IMR-90 (cell line): ENCODE measurements at regions not wholly inside any gene's neighbourhood (a gene's known extent, or its start where the extent isn't known, plus 50 kb on each side); places are given as distances from the start of the nearest gene placed in this dataset.
A peak's percentile ranks its signal among the peaks of the same experiment; 100 is the strongest.

ENCODE experiments used
- ATAC-seq: fragments of 200-7000 bp; cut with Tn5 transposase; 2 replicates; pipeline ENCODE4 v1.9.1; 2020; ENCODE audit warnings: low read depth, mild to moderate bottlenecking, moderate library complexity
- BruUV-seq: library from RNA; stranded (reverse); fragments of 400-500 nt; replicated peaks from 2 replicates; lab custom pipeline; 2021; lab: Mats Ljungman, UMichigan
- CTCF ChIA-PET: fragments of 300-600 bp; formaldehyde crosslinking; extraction: SDS; loops from one replicate; lab custom pipeline; 2021; ENCODE audit warnings: antibody characterized with exemption; lab: Yijun Ruan, JAX
- POLR2A ChIA-PET: fragments of 300-600 bp; sonication (Branson Sonifier 250); formaldehyde crosslinking; loops from one replicate; lab custom pipeline; 2022; ENCODE audit warnings: antibody characterized with exemption; ENCODE audit not compliant: unreplicated experiment; lab: Charles Lee
- DNase-seq: peaks from one replicate; pipeline ENCODE4 v3.0.0; 2013
- H2AFZ ChIP-seq: replicated peaks from 2 replicates; pipeline ENCODE3; 2013; ENCODE audit warnings: low read length, mild to moderate bottlenecking; ENCODE audit not compliant: poor library complexity
- H2AK5ac ChIP-seq: 2 replicates; pipeline ENCODE4 v1.6.1; 2013; ENCODE audit warnings: low read depth, low read length, inconsistent platforms
- H2AK9ac ChIP-seq: replicated peaks from 2 replicates; pipeline ENCODE3; 2013; ENCODE audit warnings: mild to moderate bottlenecking, low read depth, low read length, moderate library complexity; ENCODE audit not compliant: poor library complexity
- H2BK120ac ChIP-seq: 2 replicates; pipeline ENCODE4 v1.6.1; 2013; ENCODE audit warnings: low read depth, low read length, inconsistent platforms
- H2BK15ac ChIP-seq: 3 replicates; pipeline ENCODE4 v1.6.1; 2013; ENCODE audit warnings: low read depth, low read length, inconsistent platforms
- H2BK20ac ChIP-seq: 2 replicates; pipeline ENCODE4 v1.6.1; 2013; ENCODE audit warnings: low read depth, mild to moderate bottlenecking, inconsistent platforms, low read length, moderate library complexity
- H2BK5ac ChIP-seq: 2 replicates; pipeline ENCODE4 v1.6.1; 2013; ENCODE audit warnings: mild to moderate bottlenecking, low read depth, low read length, inconsistent platforms; ENCODE audit not compliant: poor library complexity, severe bottlenecking
- H3K14ac ChIP-seq: replicated peaks from 2 replicates; pipeline ENCODE4 v1.6.1; 2013; ENCODE audit warnings: low read depth, low read length, inconsistent platforms
- H3K18ac ChIP-seq: 2 replicates; pipeline ENCODE4 v1.6.1; 2013; ENCODE audit warnings: low read depth, low read length, control low read depth
- H3K23ac ChIP-seq: 2 replicates; pipeline ENCODE4 v1.6.1; 2013; ENCODE audit warnings: low read depth, low read length, inconsistent platforms
- H3K27ac ChIP-seq: 2 replicates; pipeline ENCODE4 v1.5.1; 2013; ENCODE audit warnings: mild to moderate bottlenecking, control low read depth, low read length; ENCODE audit not compliant: insufficient read depth
- H3K27me3 ChIP-seq: 2 replicates; pipeline ENCODE4 v1.6.1; 2013; ENCODE audit warnings: low read length; ENCODE audit not compliant: control insufficient read depth, insufficient read depth
- H3K36me3 ChIP-seq: 2 replicates; pipeline ENCODE4 v1.6.1; 2013; ENCODE audit warnings: low read length, mixed read lengths; ENCODE audit not compliant: control insufficient read depth, insufficient read depth
- H3K4ac ChIP-seq: 2 replicates; pipeline ENCODE4 v1.6.1; 2013; ENCODE audit warnings: low read depth, low read length, inconsistent platforms
- H3K4me1 ChIP-seq: 2 replicates; pipeline ENCODE4 v1.6.1; 2013; ENCODE audit warnings: low read length, mixed read lengths; ENCODE audit not compliant: control insufficient read depth, insufficient read depth
- H3K4me2 ChIP-seq: 2 replicates; pipeline ENCODE4 v1.6.1; 2013; ENCODE audit warnings: low read depth, mild to moderate bottlenecking, control low read depth, low read length, moderate library complexity
- H3K4me3 ChIP-seq: 2 replicates; pipeline ENCODE4 v1.5.1; 2013; ENCODE audit warnings: low read depth, mild to moderate bottlenecking, control low read depth, low read length, moderate library complexity; ENCODE audit not compliant: insufficient read depth
- H3K56ac ChIP-seq: 2 replicates; pipeline ENCODE4 v1.6.1; 2013; ENCODE audit warnings: low read length, inconsistent platforms; ENCODE audit not compliant: insufficient read depth; ENCODE audit errors: extremely low read depth
- H3K79me1 ChIP-seq, 2 experiments: 2 replicates each; pipeline ENCODE4 v1.6.1; 2013; ENCODE audit warnings: low read length in 2 of 2, inconsistent platforms in 1 of 2, low read depth in 1 of 2
- H3K9ac ChIP-seq: 2 replicates; pipeline ENCODE4 v1.6.1; 2013; ENCODE audit warnings: low read depth, low read length, control low read depth
- H3K9me1 ChIP-seq: 2 replicates; pipeline ENCODE4 v1.6.1; 2013; ENCODE audit warnings: low read length, inconsistent platforms; ENCODE audit not compliant: insufficient read depth
- H3K9me3 ChIP-seq: 2 replicates; pipeline ENCODE4 v1.6.1; 2013; ENCODE audit warnings: low read length; ENCODE audit not compliant: control insufficient read depth, insufficient read depth
- H4K20me1 ChIP-seq: 2 replicates; pipeline ENCODE4 v1.6.1; 2013; ENCODE audit warnings: low read length, inconsistent platforms; ENCODE audit not compliant: insufficient read depth
- H4K5ac ChIP-seq: 2 replicates; pipeline ENCODE4 v1.6.1; 2013; ENCODE audit warnings: mild to moderate bottlenecking, low read depth, low read length, control low read depth
- H4K8ac ChIP-seq, 2 experiments: 2 replicates each; pipeline ENCODE4 v1.6.1; 2013; ENCODE audit warnings: low read depth in 2 of 2, low read length in 2 of 2, control low read depth in 1 of 2, inconsistent platforms in 1 of 2
- H4K91ac ChIP-seq: 2 replicates; pipeline ENCODE4 v1.6.1; 2013; ENCODE audit warnings: low read depth, low read length, inconsistent platforms; ENCODE audit not compliant: insufficient read depth
- BHLHE40 ChIP-seq: fragments of 150-350 bp; IDR thresholded peaks from 2 replicates; pipeline ENCODE4 v1.6.1; 2016; ENCODE audit warnings: mild to moderate bottlenecking, low read depth, low read length
- CHD1 ChIP-seq: IDR thresholded peaks from 2 replicates; pipeline ENCODE4 v1.6.1; 2012; ENCODE audit warnings: low read depth, low read length, improper control_type of control experiment
- FOS ChIP-seq: fragments of 150-350 bp; IDR thresholded peaks from 2 replicates; pipeline ENCODE4 v1.6.1; 2016; ENCODE audit warnings: low read depth, low read length
- WGBS, 2 experiments: methylation state at CpG; one replicate each; pipeline versions ENCODE4 v1.1.5 to v1.1.7; 2013; ENCODE audit warnings: missing lambda C conversion rate in 2 of 2; ENCODE audit not compliant: insufficient read length in 1 of 2; ENCODE audit errors: extremely low coverage in 2 of 2; 5-methylcytosine and 5-hydroxymethylcytosine counted together
- dilution Hi-C: fragments of 300-500 bp; cut with HindIII; formaldehyde crosslinking; loops from one replicate; pipeline ENCODE4 v1.14.3; 2018; ENCODE audit warnings: low sequenced_read_pairs; ENCODE audit not compliant: unreplicated experiment
- in situ Hi-C: fragments of 300-500 bp; cut with MboI; formaldehyde crosslinking; loops from 3 replicates; pipeline ENCODE4 v1.14.3; 2019; ENCODE audit warnings: low sequenced_read_pairs, inconsistent platforms, mixed read lengths
- intact Hi-C: fragments of 100-400 bp; cut with micrococcal nuclease; formaldehyde crosslinking; loops from 2 replicates; pipeline ENCODE4 v1.10.0; 2022

DNA sequence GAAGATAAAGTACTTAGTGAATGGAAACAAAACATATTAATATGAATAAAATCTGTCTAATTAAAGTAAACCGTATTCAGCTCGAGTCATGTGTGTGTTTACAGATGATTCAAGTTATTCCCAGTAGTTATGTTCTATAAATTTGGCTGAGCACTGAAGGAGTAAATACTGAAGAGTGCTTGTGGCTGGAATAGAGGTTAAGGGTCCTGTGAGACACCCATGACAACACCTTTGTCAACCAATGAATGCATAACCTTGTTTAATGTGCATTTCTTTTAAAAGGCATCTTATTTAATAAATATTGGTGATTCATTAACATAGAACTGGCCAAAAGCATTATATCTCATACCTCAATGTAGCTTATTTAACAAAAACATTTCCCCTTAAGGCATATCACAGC lies 577.8 kb upstream of the SLITRK5 start:
- H3K27me3 ChIP-seq, result no peaks in the 10 kb centered on the region
- H3K79me1 ChIP-seq, result no peaks in the 10 kb centered on the region
- dilution Hi-C loops (no loop called here), intact Hi-C loops (no loop called here), in situ Hi-C loops (no loop called here)
- peak overlapping the region; percentile 71 for H2BK5ac ChIP-seq
- ATAC-seq (peak; percentile 78), DNase-seq (peak; percentile 75)
- no peak overlapping the region for H3K4ac ChIP-seq
- peak overlapping the region; percentile 41; the same call in 1 of the 3 replicates for H2BK15ac ChIP-seq
- WGBS, 2 experiments, result no CpG with 5 or more reads among the region's 2 CpGs
- TF ChIP-seq FOS (no peak), CHD1 (no peak), BHLHE40 (peak; percentile 38; the same call in 1 of the 2 replicates)
- CTCF ChIA-PET, result interaction anchor here (1.0 kb wide), 1 partner anchor 14 kb away, joined by 3 read pairs; no protein-coding TSS in a partner anchor
- no peak overlapping the region for H3K9ac ChIP-seq
- H2AFZ ChIP-seq, result no peak overlapping the region
- H4K20me1 ChIP-seq, result no peaks in the 10 kb centered on the region
- H3K9me3 ChIP-seq, result no peaks in the 10 kb centered on the region
- peak overlapping the region; percentile 84; the same call in 1 of the 2 replicates for H2BK120ac ChIP-seq
- POLR2A ChIA-PET, result no interaction called here
- H3K36me3 ChIP-seq, result no peaks in the 10 kb centered on the region
- no peak overlapping the region for H3K4me2 ChIP-seq
- H3K14ac ChIP-seq, result no peak overlapping the region
- H2AK9ac ChIP-seq, result no peak overlapping the region
- H3K18ac ChIP-seq, result no peak overlapping the region
- 0 out of 2 replicates have a peak, but pooled peaks cover 4% of the 10 kb centered on the region for H3K9me1 ChIP-seq
- H4K8ac ChIP-seq, result no peak overlapping the region
- peak overlapping the region; percentile 83; the same call in 1 of the 2 replicates for H4K5ac ChIP-seq
- no peak overlapping the region for H3K56ac ChIP-seq
- H2AK5ac ChIP-seq, result no peak overlapping the region
- no TSS peak for BruUV-seq
- peaks cover 4% of the 10 kb centered on the region; the same call in 1 of the 2 replicates for H3K4me1 ChIP-seq
- H3K27ac ChIP-seq, result no peak overlapping the region
- H3K4me3 ChIP-seq, result no peak overlapping the region
- H2BK20ac ChIP-seq, result no peak overlapping the region
- no peak overlapping the region for H3K23ac ChIP-seq
- H4K91ac ChIP-seq, result no peak overlapping the region
